ENCODE measurements at regions not wholly inside any gene's neighbourhood (a gene's known extent, or its start where the extent isn't known, plus 50 kb on each side); places are given as distances from the start of the nearest gene placed in this dataset.

DNA sequence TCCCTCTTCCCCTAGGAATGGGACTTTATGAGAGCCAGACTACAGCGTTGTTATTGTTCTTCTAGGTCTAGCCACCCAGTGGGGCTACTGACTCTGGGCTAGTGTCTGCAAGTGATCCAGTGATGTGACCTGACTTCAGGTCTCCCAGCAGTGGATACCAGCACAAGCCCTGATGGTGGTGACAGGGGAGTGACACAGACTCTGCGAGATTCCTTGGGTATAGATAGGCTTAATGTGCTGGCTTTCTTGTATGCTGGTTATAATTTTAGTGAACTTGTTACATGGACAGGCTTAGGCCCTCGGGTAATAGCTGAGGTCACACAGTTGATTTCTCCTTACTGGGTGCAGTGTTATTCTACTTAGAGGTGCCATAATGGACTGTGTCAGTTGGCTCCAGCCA, 106.9 kb downstream of the TBC1D30 start:
- DNase-seq (ENCODE audit: low read depth), result no peak

DNA sequence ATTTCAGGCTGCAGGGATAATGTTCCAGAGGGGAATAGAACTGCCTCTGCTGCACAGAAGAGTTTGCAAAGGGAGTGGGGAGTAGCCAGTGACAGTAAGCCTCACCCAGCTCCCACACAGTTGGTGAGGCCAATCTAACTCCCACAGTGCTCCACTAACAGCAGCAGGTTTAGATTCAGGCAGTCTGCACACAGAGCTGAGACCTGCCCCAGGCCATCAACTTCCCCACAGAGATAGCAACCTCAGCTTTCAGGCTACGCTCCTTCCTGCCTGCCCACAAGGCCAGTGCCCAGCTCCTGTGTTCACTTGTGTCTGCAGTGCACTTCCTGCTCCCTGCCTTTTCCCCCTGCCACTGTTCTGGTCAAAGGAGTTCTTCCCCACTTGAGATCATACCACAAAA, 107.5 kb downstream of the TBC1D30 start:
- DNase-seq (ENCODE audit: low read depth), result no peak

- DNase-seq (ENCODE audit: low read depth), result no peak
Measured at GRCh38 chr12:64933791-64934190, 109.3 kb downstream of the TBC1D30 start.

DNA sequence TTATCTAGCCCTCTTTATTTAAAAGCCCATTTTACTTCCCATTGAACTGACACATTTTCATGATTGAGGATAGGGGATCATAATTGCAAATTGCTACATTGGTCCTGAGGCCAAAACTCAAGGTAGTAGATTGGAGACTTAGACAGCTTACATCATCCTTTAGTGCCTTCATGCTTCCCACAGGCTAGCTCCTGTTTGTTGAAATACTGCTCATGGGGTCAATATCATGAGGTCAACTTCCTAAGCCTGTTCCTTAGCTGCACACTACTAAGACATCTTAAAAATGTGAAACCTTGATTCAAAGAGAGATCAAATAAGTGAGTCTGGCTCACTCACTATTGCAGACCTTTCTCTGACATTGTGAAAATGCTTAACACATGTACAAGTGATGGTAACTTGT, 113.0 kb downstream of the TBC1D30 start:
- DNase-seq (ENCODE audit: low read depth), result no peak

DNA sequence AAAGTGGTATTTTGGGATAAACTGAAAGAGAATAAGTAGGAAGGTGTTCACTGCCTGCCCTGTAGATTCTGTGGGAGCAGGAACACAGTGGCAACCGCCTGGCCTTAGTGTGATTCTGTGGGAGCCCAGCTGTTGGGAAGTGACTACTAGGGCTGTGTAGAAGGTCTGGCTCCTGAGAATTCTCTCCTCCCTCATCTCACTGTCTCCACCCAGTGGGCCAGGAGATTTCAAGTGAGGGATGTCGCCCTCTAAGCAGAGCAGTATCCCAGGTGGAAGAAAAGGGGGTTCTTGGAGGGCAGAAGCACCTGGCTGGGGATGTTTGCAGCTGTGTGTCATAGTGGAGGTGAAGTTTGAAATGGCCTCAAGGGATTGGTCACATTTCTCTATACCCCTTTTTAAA, 113.7 kb downstream of the TBC1D30 start:
- no peak for DNase-seq (ENCODE audit: low read depth)

- peak; percentile 23 for DNase-seq (ENCODE audit: low read depth)
Measured at GRCh38 chr12:64943686-64944085, 119.2 kb downstream of the TBC1D30 start.

DNA sequence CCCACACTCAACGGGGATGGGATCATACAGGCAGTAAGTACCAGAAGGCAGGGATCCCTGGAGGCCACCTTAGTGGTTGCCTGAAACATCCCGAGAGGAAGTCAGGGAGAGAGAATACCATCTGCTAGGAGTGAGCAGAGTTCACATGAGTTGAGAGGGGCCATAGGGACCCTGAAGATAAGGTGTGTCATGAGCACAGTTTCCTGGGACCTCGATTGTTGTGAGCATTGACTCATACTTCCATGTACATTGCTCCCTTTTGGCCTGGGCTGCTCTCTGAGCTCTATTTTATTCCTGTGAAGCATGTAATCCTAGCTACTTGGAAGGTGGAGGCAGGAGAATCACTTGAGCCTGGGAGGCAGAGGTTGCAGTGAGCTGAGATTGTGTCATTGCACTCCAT, 120.5 kb downstream of the TBC1D30 start:
- no peak for DNase-seq (ENCODE audit: low read depth)

GRCh38 chr12:64946132-64946829, 121.8 kb downstream of the TBC1D30 start:
- peak; percentile 14 for DNase-seq (ENCODE audit: low read depth)

DNA sequence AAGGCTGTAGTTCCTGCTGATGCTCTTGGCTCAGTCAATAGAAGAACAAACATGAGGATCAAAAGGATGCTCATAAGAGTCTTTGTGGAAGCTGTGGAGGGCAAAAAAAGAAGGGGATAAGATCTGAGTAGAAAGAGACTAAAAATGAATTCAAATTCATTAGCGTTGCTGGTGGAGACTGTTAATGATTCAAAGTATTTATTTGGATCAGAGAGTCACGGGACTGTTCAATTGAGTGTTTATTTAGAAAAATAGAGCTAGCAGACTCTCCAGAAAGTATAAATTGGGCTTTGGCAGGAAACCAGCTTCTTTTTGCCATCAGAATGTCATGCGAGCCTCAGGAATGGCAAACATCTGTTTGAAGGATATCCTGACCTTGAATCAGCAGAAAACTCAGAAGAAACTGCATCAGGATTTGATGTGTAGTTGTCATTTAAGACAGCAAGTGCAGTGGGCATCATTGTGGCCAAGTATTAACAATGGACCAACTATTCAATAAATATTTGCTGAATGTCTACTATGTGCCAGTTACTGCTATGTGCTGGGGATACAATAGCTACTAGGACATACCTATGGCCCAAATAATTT, 126.4 kb downstream of the TBC1D30 start:
- no peak for DNase-seq (ENCODE audit: low read depth)

- DNase-seq (ENCODE audit: low read depth), result no peak
Measured at GRCh38 chr12:64951944-64952343, 127.5 kb downstream of the TBC1D30 start.

DNA sequence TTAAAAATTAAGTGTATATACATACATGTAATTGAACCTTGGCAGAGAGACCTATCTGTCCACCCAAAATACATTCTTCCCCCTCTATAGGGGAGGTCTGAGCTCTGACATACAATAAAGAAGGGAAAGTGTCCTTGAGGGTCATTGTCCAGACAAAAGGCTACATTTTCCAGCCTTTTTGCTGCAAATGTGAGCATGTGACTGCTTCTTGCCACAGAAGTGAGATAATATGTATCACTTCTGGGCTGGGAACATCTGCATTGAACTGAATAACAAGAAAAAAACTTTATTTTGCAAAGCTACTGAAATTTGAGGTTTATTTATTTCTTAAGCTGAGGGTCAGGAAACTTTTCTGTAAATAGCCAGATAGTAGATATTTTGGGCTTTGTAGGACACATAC, 131.3 kb downstream of the TBC1D30 start:
- no peak for DNase-seq (ENCODE audit: low read depth)

- DNase-seq (ENCODE audit: low read depth), result no peak
Measured at GRCh38 chr12:64965920-64966319, 141.5 kb downstream of the TBC1D30 start.

GRCh38 chr12:64968989-64969819, 144.8 kb downstream of the TBC1D30 start:
- DNase-seq (ENCODE audit: low read depth), result peak; percentile 35

- no peak for DNase-seq (ENCODE audit: low read depth)
Measured at GRCh38 chr12:64976131-64976530, 145.0 kb downstream of the WIF1 start.

DNA sequence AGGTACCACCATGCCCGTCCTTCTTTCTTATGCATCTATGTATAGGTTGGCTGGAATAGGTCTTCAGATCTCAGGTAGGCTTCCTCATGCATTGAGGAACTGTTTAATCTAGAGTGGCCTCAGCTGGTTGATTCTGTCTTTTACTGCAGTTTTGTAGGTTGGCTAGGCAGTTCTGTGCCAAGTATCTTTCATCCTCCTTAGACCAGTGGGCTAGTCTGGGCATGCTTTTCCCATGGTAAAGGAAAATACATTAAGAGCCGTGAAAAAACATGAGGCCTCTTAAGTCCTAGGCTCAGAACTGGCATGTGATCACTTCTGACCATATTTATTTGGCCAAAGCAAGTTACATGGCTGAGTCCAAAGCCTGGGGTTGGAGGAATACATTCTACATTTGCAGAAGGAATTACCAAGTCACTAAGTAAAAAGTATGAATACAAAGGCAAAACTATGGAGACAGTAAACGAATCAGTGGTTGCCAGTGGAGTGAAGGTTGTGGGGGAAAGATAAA, 137.3 kb downstream of the WIF1 start:
- no peak for DNase-seq (ENCODE audit: low read depth)

GRCh38 chr12:64991121-64991611, 129.9 kb downstream of the WIF1 start:
- DNase-seq (ENCODE audit: low read depth), result no peak

DNA sequence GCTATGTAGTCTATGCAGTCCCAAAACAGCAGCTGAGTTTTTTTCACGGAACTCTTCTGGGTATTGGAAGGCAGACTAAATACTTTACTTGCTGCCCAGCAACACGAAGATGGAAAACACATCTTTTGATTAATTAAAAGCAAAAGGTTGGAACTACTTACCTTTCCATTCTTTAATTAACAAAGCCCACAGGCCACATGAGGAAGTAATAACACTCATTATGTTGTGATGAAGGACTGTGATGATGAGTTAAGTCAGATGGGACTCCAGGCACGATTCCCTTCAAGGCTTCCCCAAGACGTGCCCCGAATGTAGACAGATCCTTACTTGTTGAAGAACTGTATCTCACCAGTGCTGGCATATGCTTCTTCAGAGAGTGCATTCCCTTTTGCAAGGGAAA, 129.0 kb downstream of the WIF1 start:
- DNase-seq (ENCODE audit: low read depth), result no peak

DNA sequence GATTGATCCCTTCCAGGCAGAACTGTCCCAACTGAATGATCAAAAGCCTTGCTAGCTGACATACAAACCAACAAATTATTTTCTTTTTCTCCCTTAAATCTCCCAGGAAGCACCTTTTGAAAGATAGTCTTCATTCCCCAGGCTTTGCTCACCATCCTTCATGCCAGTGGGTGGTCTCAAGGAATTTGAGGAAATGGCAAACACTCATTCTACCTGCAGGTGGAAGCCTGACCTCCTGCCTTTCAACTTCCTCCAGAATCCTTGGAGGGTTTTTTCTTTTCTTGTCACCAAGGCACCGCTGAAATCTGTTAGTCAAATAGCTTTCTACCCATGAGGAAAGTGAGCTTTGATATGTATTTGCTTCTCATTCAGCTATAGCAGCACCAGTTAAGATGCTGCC, 128.5 kb downstream of the WIF1 start:
- DNase-seq (ENCODE audit: low read depth), result no peak

- no peak for DNase-seq (ENCODE audit: low read depth)
Measured at GRCh38 chr12:64993461-64993860, 127.6 kb downstream of the WIF1 start.

DNA sequence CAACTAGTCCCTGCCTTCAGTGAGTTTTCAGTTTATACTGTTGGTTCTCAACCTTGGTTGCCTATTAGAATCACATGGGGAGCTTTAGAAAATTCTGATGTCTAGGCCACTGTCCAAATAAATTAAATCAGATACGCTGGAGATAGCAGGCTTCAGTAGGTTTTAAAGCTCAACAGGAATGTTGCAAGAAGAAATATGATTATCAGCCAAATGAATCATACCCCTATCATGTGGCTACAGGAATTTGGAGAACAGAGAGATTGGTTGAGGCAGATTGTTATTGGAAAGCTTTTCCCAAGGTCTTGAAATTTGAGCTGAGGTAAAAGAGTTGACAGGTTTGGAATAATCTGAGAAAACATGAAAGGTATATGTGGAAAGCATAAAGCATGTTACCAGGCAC, 125.3 kb downstream of the WIF1 start:
- no peak for DNase-seq (ENCODE audit: low read depth)

DNA sequence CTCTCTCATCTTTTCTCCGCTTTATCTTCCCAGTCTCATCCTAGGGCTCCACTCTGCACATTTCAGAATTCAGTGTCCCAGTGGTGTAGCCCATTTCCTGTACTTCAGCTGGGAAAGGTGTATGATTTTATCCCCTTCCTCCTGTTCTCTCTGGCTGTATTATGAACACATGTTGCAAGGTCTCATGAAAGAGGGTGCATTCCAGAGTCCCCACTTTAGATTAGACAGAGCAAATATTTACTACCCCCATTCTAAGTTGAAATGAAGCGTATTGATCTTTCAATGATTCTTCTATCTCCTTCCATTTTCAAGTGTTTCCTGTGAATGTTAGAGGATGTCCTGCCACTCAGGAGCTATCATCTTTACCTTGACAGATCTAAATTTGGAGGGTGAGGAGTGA, 123.2 kb downstream of the WIF1 start:
- no peak for DNase-seq (ENCODE audit: low read depth)

DNA sequence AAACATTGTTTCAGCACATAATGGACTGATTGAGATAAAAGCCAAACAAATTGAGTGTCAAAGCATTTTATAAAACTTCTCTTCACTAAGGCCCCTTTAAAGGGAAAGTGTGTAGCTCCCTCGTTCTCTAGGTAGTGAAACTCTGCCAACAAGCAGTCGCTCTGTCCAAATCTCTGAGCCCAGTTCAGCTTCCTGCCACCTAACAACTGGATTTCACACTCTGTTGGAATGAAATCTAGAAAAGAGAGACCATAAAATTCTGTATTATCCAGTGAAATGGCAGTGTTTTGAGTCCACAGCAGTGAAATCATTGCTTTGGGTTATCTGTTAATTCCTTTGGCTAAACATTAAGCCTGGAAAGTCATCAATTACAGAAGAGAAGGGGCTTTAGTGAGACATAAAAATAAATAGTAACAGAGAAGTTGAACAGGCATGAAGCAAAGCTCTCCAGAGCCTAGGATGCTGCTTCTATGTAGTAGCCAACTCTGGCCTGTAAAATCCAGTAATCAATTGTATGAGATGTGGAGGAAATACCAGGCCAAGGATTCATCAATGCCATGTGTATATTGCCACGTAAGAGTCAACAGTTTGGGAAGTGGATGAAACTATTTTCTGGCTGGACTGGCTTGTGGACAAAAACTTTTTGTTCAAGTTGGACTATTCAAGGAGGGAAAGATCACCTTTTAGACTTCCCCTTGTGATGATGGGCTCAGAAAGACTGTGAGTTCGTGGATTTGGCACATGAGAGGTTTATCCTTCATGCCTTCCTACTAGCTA, 122.5 kb downstream of the WIF1 start:
- DNase-seq (ENCODE audit: low read depth), result no peak

Measured in GM04503 (cell line).